SKM-1 treated with dmso at 0.1 percent for 144 hours (cell line): ENCODE measurements at regions not wholly inside any gene's neighbourhood (a gene's known extent, or its start where the extent isn't known, plus 50 kb on each side); places are given as distances from the start of the nearest gene placed in this dataset.

ENCODE experiments used
- DNase-seq: peaks from one replicate; lab custom pipeline; 2025; ENCODE audit not compliant: unreplicated experiment; lab: John Stamatoyannopoulos, UW

- no peak for DNase-seq
These were observed 675.4 kb downstream of the OTOL1 start for GRCh38 chr3:162171970-162172369.

- no peak for DNase-seq
These were observed 678.5 kb downstream of the OTOL1 start for GRCh38 chr3:162175145-162175544.

- DNase-seq = no peak
These were observed 679.3 kb downstream of the OTOL1 start for GRCh38 chr3:162175878-162176277.

- no peak for DNase-seq
These were observed 686.8 kb downstream of the OTOL1 start for GRCh38 chr3:162183440-162183839.

GRCh38 chr3:162192340-162193029, 695.9 kb downstream of the OTOL1 start:
- DNase-seq = no peak

GRCh38 chr3:162193148-162194095, 696.8 kb downstream of the OTOL1 start:
- DNase-seq = no peak

- no peak for DNase-seq
These were observed 698.5 kb downstream of the OTOL1 start for GRCh38 chr3:162195147-162195546.

- DNase-seq = no peak
These were observed 700.4 kb downstream of the OTOL1 start for GRCh38 chr3:162196964-162197363.

- no peak for DNase-seq
These were observed 704.2 kb downstream of the OTOL1 start for GRCh38 chr3:162200836-162201235.

GRCh38 chr3:162206648-162207047, 710.0 kb downstream of the OTOL1 start:
- no peak for DNase-seq

- DNase-seq = no peak
These were observed 714.9 kb downstream of the OTOL1 start for GRCh38 chr3:162211470-162211869.

- DNase-seq = no peak
These were observed 716.6 kb downstream of the OTOL1 start for GRCh38 chr3:162213196-162213595.

GRCh38 chr3:162213956-162214355, 717.3 kb downstream of the OTOL1 start:
- no peak for DNase-seq

- DNase-seq = no peak
These were observed 721.0 kb downstream of the OTOL1 start for GRCh38 chr3:162217647-162218046.

GRCh38 chr3:162218479-162218878, 721.9 kb downstream of the OTOL1 start:
- DNase-seq = no peak

- no peak for DNase-seq
These were observed 728.1 kb downstream of the OTOL1 start for GRCh38 chr3:162224746-162225145.

GRCh38 chr3:162236949-162237348, 740.3 kb downstream of the OTOL1 start:
- no peak for DNase-seq

GRCh38 chr3:162250782-162251181, 754.2 kb downstream of the OTOL1 start:
- DNase-seq = no peak

- no peak for DNase-seq
These were observed 765.5 kb downstream of the OTOL1 start for GRCh38 chr3:162262129-162262528.

GRCh38 chr3:162263596-162263995, 767.0 kb downstream of the OTOL1 start:
- no peak for DNase-seq

- no peak for DNase-seq
These were observed 773.2 kb downstream of the OTOL1 start for GRCh38 chr3:162269636-162270458.
